HG03469 (cell line): ENCODE measurements at regions not wholly inside any gene's neighbourhood (a gene's known extent, or its start where the extent isn't known, plus 50 kb on each side); places are given as distances from the start of the nearest gene placed in this dataset.
"Not testable (repeated sequence)": the region's sequence is repeated elsewhere in the genome, so short reads cannot be mapped to it uniquely, and the experiment has no call there.

Source experiments
- ATAC-seq: cut with Tn5 transposase; IDR thresholded peaks from one replicate; pipeline ENCODE4 v1.9.1; 2021; ENCODE audit warnings: mild to moderate bottlenecking, moderate library complexity, moderate number of reproducible peaks; ENCODE audit not compliant: unreplicated experiment

GRCh38 chr11:109041876-109042275 is 377.0 kb downstream of the DDX10 start:
- ATAC-seq, result no peak

GRCh38 chr11:109043315-109043714 is 378.4 kb downstream of the DDX10 start:
- ATAC-seq, result no peak

GRCh38 chr11:109046284-109046992 is 375.6 kb upstream of the C11orf87 start:
- ATAC-seq, result no peak

GRCh38 chr11:109048098-109048497 is 373.9 kb upstream of the C11orf87 start:
- ATAC-seq, result no peak

GRCh38 chr11:109051200-109051599 is 370.8 kb upstream of the C11orf87 start:
- ATAC-seq, result no peak

GRCh38 chr11:109059402-109059801 is 362.6 kb upstream of the C11orf87 start:
- ATAC-seq, result no peak

GRCh38 chr11:109061394-109061793 is 360.6 kb upstream of the C11orf87 start:
- no peak for ATAC-seq

- no peak for ATAC-seq
Measured at GRCh38 chr11:109062445-109062844, 359.5 kb upstream of the C11orf87 start.

- ATAC-seq, result no peak
Measured at GRCh38 chr11:109062871-109063270, 359.1 kb upstream of the C11orf87 start.

- ATAC-seq, result not testable (repeated sequence)
Measured at GRCh38 chr11:109064618-109065311, 357.2 kb upstream of the C11orf87 start.

- ATAC-seq, result no peak
Measured at GRCh38 chr11:109071262-109071661, 350.7 kb upstream of the C11orf87 start.

GRCh38 chr11:109071712-109072524 is 350.1 kb upstream of the C11orf87 start:
- ATAC-seq, result no peak

- no peak for ATAC-seq
Measured at GRCh38 chr11:109073032-109073822, 348.8 kb upstream of the C11orf87 start.

GRCh38 chr11:109075976-109076375 is 346.0 kb upstream of the C11orf87 start:
- no peak for ATAC-seq

GRCh38 chr11:109076870-109077269 is 345.1 kb upstream of the C11orf87 start:
- no peak for ATAC-seq

GRCh38 chr11:109077291-109077920 is 344.6 kb upstream of the C11orf87 start:
- no peak for ATAC-seq

- ATAC-seq, result no peak
Measured at GRCh38 chr11:109085708-109086373, 336.1 kb upstream of the C11orf87 start.

- ATAC-seq, result no peak
Measured at GRCh38 chr11:109086931-109087330, 335.1 kb upstream of the C11orf87 start.

- ATAC-seq, result no peak
Measured at GRCh38 chr11:109088086-109088485, 333.9 kb upstream of the C11orf87 start.

- no peak for ATAC-seq
Measured at GRCh38 chr11:109089144-109089543, 332.8 kb upstream of the C11orf87 start.
